ENCODE measurements at regions not wholly inside any gene's neighbourhood (a gene's known extent, or its start where the extent isn't known, plus 50 kb on each side); places are given as distances from the start of the nearest gene placed in this dataset.
"Not testable (repeated sequence)": the region's sequence is repeated elsewhere in the genome, so short reads cannot be mapped to it uniquely, and the experiment has no call there.

- not testable (repeated sequence) for DNase-seq
Observed at GRCh38 chr18:56438480-56438879, 199.9 kb downstream of the TXNL1 start.

GRCh38 chr18:56436651-56437050 lies 201.7 kb downstream of the TXNL1 start:
- no peak for DNase-seq

DNA sequence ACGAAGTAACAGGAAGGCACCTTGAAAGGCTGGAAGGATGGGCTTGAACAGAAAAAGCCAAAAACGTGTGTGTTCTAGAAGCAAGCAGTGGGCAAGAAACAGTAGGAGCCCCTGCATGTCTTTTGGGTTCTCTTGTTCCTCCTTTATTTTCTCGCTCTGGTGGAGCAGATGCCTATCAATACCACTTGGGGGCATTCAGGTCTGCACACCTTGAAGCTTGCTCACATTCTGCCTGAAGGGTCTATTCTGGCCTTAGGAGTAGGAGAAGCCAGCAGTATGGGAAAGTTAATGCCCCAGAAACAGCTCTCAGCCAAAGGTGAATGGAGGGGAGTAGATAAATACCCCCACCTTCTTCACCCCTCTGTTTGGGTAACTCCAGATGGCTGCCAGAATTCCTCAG lies 204.5 kb downstream of the TXNL1 start:
- no peak for DNase-seq

DNA sequence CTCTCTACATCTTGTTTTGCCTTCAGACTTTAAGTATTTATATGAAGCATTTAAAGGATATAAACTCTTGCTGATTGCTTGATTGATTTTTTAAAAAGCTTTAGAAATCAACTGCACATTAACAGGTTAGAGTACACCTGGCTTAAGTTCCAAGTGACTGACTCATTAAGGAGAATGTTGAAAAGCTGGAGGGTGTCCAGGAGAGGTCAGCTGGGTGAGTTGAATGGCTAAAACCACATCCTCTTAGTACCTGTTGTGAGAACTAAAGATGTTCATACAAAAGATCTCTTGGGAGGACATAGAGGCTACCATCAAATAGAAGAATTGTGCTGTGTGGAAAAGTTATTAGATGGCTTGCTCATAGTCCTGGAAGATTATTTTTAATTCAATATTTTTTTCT lies 206.8 kb downstream of the TXNL1 start:
- no peak for DNase-seq

DNA sequence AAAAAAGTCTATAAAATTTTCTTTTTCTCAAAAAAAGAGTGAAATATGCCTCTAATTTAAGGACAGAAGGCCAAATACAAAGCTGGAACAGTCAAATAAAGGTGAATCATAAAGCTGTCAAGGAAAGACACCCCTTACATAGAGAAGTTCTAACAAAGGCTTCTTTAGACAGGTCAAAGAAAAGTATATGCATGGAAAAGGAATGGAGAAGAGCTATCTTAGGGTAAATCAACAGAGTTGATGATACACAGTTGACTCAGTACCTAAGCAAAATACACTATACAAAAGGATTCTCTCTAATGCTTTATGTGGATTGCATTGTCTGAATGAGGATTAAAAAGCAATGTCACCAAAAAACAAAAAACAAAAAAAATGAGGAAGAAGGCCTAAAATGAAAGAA lies 214.8 kb downstream of the TXNL1 start:
- no peak for DNase-seq

- no peak for DNase-seq
Observed at GRCh38 chr18:56421647-56422046, 216.7 kb downstream of the TXNL1 start.

- not testable (repeated sequence) for DNase-seq
Observed at GRCh38 chr18:56420868-56421267, 217.5 kb downstream of the TXNL1 start.

GRCh38 chr18:56414357-56414756 lies 224.0 kb downstream of the TXNL1 start:
- DNase-seq, result no peak

DNA sequence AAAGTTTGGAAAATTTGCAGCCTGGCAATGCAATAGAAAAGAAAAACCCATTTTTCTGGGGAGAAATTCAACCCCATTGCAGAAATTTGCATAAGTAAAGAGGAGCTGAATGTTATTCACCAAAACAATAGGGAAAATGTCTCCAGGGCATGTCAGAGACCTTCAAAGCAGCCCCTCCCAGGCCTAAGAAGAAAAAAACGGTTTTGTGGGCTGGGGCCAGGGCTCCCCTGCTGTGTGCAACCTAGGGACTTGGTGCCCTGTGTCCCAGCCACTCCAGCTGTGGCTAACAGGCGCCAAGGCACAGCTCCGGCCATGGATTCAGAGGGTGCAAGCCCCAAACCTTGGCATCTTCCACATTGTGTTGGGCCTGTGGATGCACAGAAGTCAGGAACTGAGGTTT lies 224.5 kb downstream of the TXNL1 start:
- DNase-seq, result no peak

GRCh38 chr18:56412951-56413350 lies 225.4 kb downstream of the TXNL1 start:
- DNase-seq, result no peak

DNA sequence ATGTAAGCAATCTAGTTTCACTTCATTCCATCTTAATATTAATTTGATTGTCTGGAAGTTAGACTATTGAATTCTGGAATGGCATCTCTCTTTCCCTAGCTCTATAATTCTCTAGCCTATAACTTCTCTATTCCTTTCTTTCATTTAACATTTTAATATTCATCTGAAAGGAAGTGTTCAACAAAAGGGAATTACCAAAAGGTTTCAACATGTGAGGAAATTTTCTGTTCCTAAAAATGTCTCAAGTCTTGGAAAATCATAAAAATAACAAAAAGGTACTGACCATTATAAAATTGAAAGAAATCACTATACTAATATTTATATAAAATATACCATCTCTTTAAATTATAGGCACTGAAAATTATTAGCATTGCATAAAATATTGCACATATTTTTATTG lies 228.7 kb downstream of the TXNL1 start:
- no peak for DNase-seq

GRCh38 chr18:56407646-56408180 lies 230.7 kb downstream of the TXNL1 start:
- DNase-seq, result no peak

GRCh38 chr18:56402872-56403516 lies 235.4 kb downstream of the TXNL1 start:
- no peak for DNase-seq

DNA sequence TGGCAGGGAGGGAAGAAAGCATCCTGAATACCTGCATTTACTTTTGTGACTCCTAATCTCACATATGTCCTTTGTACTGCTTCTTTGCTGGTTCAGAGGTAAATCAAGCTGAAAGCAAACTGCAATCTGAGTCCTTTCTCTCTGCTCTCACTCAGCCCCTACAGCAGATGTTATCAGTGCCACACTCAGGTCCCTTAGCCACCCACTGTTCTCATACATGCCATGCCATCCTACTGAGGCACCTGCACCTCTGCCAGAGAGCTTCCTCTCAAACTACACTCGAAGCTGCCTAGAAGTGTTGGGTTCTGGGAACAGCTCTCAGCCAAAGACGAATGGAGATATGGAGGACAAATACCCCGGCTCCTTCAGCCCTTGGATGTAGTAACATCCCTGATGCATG lies 244.5 kb downstream of the TXNL1 start:
- no peak for DNase-seq

- DNase-seq, result no peak
Observed at GRCh38 chr18:56391931-56392590, 246.3 kb downstream of the TXNL1 start.

DNA sequence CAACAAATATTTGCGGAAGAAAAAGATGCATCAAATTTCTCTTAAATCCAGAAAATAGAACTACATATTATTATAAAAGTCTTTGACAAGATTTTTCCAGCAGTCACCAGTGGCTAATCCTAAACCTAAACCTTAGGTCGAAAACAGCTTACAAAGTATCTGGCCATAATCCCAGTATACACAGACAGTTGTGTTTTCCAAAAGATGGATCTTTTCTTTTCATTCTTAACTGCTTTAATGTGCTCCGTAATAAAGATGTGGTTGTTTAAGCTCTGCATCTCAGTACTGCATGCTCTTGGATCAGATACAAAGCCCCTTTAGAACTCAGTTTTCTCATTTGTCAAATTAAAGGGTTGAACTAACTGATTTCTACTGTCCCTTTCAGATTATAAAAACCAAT lies 247.8 kb downstream of the TXNL1 start:
- no peak for DNase-seq

DNA sequence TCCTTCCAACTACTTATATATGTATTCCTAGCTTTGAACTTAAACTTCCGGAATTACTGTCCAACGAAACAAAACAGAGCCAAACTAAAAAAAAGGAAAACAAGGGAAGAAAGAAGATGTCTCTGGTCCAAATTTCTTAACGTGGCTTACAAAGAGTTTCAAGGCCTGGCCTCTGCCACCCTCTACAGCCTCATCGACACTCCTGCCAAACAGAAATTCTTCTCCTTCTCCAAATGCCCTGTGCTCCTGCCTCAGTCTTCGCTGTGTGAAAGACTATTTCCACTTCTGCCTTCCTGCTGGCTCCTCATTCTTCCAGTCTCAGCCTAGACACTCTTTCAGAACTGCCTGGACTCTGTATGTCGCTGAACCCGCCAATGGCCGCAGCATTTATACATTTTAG lies 249.2 kb downstream of the TXNL1 start:
- no peak for DNase-seq

GRCh38 chr18:56388571-56388970 lies 249.8 kb downstream of the TXNL1 start:
- DNase-seq, result no peak

- DNase-seq, result no peak
Observed at GRCh38 chr18:56386856-56387255, 251.5 kb downstream of the TXNL1 start.

DNA sequence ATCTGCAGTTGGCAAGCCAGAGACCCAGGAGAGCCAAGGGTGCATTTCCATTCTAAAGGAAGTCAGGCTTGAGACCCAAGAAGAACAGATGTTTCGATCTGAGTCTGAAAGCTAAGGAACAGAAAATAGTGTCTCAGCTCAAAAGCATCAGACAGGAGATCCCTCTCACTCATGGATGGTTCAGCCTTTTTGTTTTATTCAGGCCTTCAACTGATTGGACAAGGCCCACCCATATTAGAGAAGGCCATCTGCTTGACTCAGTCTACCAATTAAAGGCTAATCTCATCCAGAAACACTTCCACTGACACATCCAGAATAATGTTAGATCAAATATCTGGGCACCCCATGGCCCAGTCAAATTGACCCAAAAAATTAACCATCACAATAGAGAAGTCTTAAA lies 255.0 kb downstream of the TXNL1 start:
- DNase-seq, result no peak

GRCh38 chr18:56382541-56382940 lies 255.9 kb downstream of the TXNL1 start:
- DNase-seq, result no peak

GRCh38 chr18:56381196-56381595 lies 257.2 kb downstream of the TXNL1 start:
- no peak for DNase-seq

DNA sequence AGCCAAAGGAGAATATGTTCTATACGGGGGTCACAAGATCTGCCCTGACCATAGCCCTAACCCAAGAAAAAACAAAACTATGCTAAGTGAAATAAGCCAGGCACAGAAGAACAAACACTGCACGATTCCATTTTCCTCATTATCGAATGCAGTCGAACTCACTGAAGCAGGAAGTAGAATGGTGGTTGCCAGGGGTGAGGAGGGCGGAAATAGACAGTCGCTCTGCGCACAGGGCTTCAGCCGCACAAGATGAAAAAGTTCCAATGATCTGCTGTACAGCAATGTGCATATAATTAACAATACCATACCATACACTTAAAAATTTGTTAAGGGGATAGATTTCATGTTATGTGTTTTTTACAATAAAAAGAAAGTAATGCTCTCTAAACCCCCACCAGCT lies 257.7 kb downstream of the TXNL1 start:
- no peak for DNase-seq

DNA sequence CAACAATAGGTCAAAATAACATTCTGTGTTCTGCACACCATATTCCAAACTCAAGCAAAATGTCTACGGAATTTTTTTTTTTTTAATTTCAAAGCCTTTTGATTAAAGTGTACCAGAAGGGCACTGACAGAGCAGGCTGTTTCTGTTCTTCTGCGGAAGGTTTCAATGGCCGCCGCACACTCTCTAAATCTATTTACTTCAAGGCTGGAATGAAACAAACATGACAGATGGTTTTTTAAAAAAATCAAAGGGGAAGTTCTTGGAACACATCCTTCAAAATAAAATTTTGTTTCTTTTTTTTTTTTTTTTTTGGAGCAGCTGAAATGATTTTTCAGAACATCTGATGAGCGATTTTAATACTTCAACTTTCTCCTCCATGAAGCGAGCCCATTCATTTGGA lies 259.1 kb downstream of the TXNL1 start:
- DNase-seq, result no peak

GRCh38 chr18:56377231-56377630 lies 261.2 kb downstream of the TXNL1 start:
- no peak for DNase-seq
